KMS-11 (cell line): ENCODE measurements at regions not wholly inside any gene's neighbourhood (a gene's known extent, or its start where the extent isn't known, plus 50 kb on each side); places are given as distances from the start of the nearest gene placed in this dataset.

Source experiments
- H2AFZ ChIP-seq: fragments of 200-600 bp; sonication (generic); 2 replicates; pipeline ENCODE4 v1.6.1; 2016; ENCODE audit warnings: antibody characterized with exemption, mixed run types, low read depth
- H3K27ac ChIP-seq: fragments of 200-600 bp; sonication (generic); 2 replicates; pipeline ENCODE4 v1.6.1; 2016; ENCODE audit warnings: mild to moderate bottlenecking, mixed run types
- H3K27me3 ChIP-seq: fragments of 200-600 bp; sonication (generic); 2 replicates; pipeline ENCODE4 v1.6.1; 2017; ENCODE audit warnings: mild to moderate bottlenecking, low read depth, mixed run types, moderate library complexity; ENCODE audit not compliant: insufficient read depth
- H3K36me3 ChIP-seq: fragments of 200-600 bp; sonication (generic); 2 replicates; pipeline ENCODE4 v1.6.1; 2017; ENCODE audit warnings: mild to moderate bottlenecking, mixed run types; ENCODE audit not compliant: insufficient read depth
- H3K4me1 ChIP-seq: fragments of 200-600 bp; sonication (generic); 2 replicates; pipeline ENCODE4 v1.6.1; 2016; ENCODE audit warnings: mild to moderate bottlenecking, low read depth, mixed run types; ENCODE audit not compliant: poor library complexity, severe bottlenecking
- H3K4me2 ChIP-seq: fragments of 200-600 bp; sonication (generic); 2 replicates; pipeline ENCODE4 v1.7.0; 2016; ENCODE audit warnings: mild to moderate bottlenecking, mixed run types
- H3K4me3 ChIP-seq: fragments of 200-600 bp; sonication (generic); IDR thresholded peaks from 2 replicates; pipeline ENCODE4 v1.6.1; 2017; ENCODE audit warnings: low read depth, low read length, mixed read lengths; ENCODE audit not compliant: insufficient read depth
- H3K79me2 ChIP-seq: fragments of 200-600 bp; sonication (generic); 2 replicates; pipeline ENCODE4 v1.6.1; 2016; ENCODE audit warnings: low read depth, mixed run types; ENCODE audit not compliant: insufficient read depth
- H3K9ac ChIP-seq: fragments of 200-600 bp; sonication (generic); 2 replicates; pipeline ENCODE4 v1.6.1; 2016; ENCODE audit warnings: mild to moderate bottlenecking, mixed run types
- H4K20me1 ChIP-seq: fragments of 200-600 bp; sonication (generic); 2 replicates; pipeline ENCODE4 v1.6.1; 2016; ENCODE audit warnings: mild to moderate bottlenecking, mixed run types; ENCODE audit not compliant: insufficient read depth
- TF ChIP-seq, protein P1 (sequence below): fragments of 200-600 bp; sonication (generic); conservative IDR thresholded peaks from 2 replicates; pipeline ENCODE4 v1.6.1; 2017; ENCODE audit warnings: low read depth, mild to moderate bottlenecking, antibody characterized with exemption, low read length, moderate library complexity, mixed read lengths

- H3K27me3 ChIP-seq: no peaks in the 10 kb centered on the region
- no peak overlapping the region for H3K4me2 ChIP-seq
- no peak overlapping the region for H3K9ac ChIP-seq
- H4K20me1 ChIP-seq: no peaks in the 10 kb centered on the region
- no peaks in the 10 kb centered on the region for H3K4me1 ChIP-seq
- H3K4me3 ChIP-seq: no peak overlapping the region
- H2AFZ ChIP-seq: no peak overlapping the region
- no peaks in the 10 kb centered on the region for H3K36me3 ChIP-seq
- TF ChIP-seq, protein P1, sequence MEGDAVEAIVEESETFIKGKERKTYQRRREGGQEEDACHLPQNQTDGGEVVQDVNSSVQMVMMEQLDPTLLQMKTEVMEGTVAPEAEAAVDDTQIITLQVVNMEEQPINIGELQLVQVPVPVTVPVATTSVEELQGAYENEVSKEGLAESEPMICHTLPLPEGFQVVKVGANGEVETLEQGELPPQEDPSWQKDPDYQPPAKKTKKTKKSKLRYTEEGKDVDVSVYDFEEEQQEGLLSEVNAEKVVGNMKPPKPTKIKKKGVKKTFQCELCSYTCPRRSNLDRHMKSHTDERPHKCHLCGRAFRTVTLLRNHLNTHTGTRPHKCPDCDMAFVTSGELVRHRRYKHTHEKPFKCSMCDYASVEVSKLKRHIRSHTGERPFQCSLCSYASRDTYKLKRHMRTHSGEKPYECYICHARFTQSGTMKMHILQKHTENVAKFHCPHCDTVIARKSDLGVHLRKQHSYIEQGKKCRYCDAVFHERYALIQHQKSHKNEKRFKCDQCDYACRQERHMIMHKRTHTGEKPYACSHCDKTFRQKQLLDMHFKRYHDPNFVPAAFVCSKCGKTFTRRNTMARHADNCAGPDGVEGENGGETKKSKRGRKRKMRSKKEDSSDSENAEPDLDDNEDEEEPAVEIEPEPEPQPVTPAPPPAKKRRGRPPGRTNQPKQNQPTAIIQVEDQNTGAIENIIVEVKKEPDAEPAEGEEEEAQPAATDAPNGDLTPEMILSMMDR: no peak
- H3K79me2 ChIP-seq: no peaks in the 10 kb centered on the region
- H3K27ac ChIP-seq: no peak overlapping the region
Measured at GRCh38 chr1:238281418-238281817, 390.7 kb upstream of the ZP4 start.

DNA sequence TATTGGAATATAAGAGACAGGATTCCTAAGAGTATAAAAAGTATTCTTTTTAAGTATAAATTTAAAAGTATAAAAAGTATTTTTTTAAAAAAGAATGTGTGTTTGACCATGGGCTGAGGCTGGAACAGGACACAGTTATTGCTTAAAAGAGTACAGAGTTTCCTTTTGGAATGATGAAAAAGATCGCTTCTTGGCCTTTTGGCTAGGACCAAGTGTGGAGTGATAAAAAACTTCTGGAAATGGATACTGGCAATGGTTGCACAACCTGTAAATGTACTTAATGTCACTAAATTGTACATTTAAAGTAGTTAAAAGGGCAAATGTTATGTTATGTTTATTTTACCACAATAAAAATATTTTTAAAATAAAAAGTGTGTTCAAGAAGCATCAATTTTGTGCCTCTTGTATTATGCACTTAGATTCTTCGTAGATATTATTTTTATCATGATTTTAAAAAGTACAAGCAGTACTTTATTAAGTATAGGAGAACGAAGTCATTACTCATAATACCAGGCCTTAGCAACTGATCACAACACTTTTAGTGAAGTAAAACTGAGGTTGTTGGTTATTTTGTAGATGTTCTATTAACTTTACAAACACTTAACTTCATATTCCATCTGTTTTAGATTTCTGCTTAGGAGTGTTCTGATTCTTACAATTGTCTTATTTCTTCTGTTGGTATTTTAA lies 389.1 kb upstream of the ZP4 start:
- no peaks in the 10 kb centered on the region for H3K79me2 ChIP-seq
- H3K4me1 ChIP-seq: no peaks in the 10 kb centered on the region
- TF ChIP-seq, protein P1: no peak
- no peak overlapping the region for H3K4me2 ChIP-seq
- no peak overlapping the region for H3K9ac ChIP-seq
- H3K27me3 ChIP-seq: no peaks in the 10 kb centered on the region
- H4K20me1 ChIP-seq: no peaks in the 10 kb centered on the region
- no peak overlapping the region for H3K27ac ChIP-seq
- H3K36me3 ChIP-seq: no peaks in the 10 kb centered on the region
- H3K4me3 ChIP-seq: no peak overlapping the region
- no peak overlapping the region for H2AFZ ChIP-seq

DNA sequence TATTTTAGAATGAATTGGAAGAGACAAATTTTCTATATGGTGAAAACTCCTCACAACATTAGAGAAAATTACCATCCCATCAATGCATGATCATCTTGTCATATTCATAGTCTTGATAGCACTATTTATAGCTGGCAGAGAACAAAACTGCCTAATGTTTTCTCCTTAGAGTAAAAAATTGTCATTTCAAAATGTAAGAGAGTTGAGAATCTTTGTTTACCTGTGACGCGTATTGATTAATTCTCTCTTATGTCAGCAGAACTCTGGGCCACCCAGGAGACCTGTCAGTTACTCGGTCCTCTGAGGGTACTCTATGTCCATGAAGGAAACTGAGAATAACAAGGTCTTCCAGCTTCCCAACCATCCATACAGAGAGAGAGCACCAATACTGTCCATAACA lies 381.4 kb upstream of the ZP4 start:
- Histone ChIP-seq H4K20me1 (no peaks in the 10 kb centered on the region), H3K27ac (no peak overlapping the region), H3K36me3 (no peaks in the 10 kb centered on the region), H3K9ac (no peak overlapping the region), H3K4me3 (no peak overlapping the region), H3K4me2 (no peak overlapping the region), H3K79me2 (no peaks in the 10 kb centered on the region), H3K4me1 (no peaks in the 10 kb centered on the region), H2AFZ (no peak overlapping the region), H3K27me3 (no peaks in the 10 kb centered on the region)
- TF ChIP-seq, protein P1: no peak

DNA sequence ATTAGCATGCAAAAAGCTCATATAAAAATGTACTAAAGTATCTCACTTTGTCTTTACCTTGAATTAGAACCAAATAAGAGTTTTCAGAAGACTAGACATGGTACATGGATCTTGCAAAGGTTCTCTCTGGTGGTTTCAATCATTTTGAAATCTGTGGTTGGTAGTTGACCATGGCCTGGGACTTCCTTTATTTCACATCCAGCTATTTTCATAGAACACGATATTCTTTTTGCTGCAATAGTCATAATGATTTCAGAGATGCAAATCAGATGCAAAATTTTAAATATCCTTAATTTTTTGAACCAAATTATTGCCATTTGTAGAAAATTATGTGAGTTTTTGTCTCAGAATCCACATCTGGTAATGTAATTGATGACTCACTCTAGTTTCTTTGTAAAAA lies 375.1 kb upstream of the ZP4 start:
- no peaks in the 10 kb centered on the region for H3K36me3 ChIP-seq
- no peak overlapping the region for H3K9ac ChIP-seq
- no peaks in the 10 kb centered on the region for H3K79me2 ChIP-seq
- H2AFZ ChIP-seq: no peak overlapping the region
- no peak overlapping the region for H3K4me3 ChIP-seq
- TF ChIP-seq, protein P1: no peak
- H3K4me1 ChIP-seq: no peaks in the 10 kb centered on the region
- no peaks in the 10 kb centered on the region for H4K20me1 ChIP-seq
- H3K4me2 ChIP-seq: no peak overlapping the region
- H3K27me3 ChIP-seq: no peaks in the 10 kb centered on the region
- H3K27ac ChIP-seq: no peak overlapping the region
